ACC112 (cell line): ENCODE measurements at regions not wholly inside any gene's neighbourhood (a gene's known extent, or its start where the extent isn't known, plus 50 kb on each side); places are given as distances from the start of the nearest gene placed in this dataset.
A peak's percentile ranks its signal among the peaks of the same experiment; 100 is the strongest.

Experiments
- H2AFZ ChIP-seq: fragments of 200-600 bp; sonication (generic); one replicate; pipeline ENCODE4 v1.6.0; 2017; ENCODE audit warnings: antibody characterized with exemption, low read length; ENCODE audit not compliant: unreplicated experiment
- H3K27ac ChIP-seq: fragments of 200-600 bp; sonication (generic); 2 replicates; pipeline ENCODE4 v1.5.1; 2014; ENCODE audit warnings: low read depth, mild to moderate bottlenecking, antibody characterized with exemption, low read length, moderate library complexity
- H3K27me3 ChIP-seq: fragments of 200-600 bp; sonication (generic); 2 replicates; pipeline ENCODE4 v1.6.1; 2014; ENCODE audit warnings: mild to moderate bottlenecking, antibody characterized with exemption, low read length, moderate library complexity, mixed read lengths; ENCODE audit not compliant: insufficient read depth
- H3K36me3 ChIP-seq: fragments of 200-600 bp; sonication (generic); 2 replicates; pipeline ENCODE4 v1.6.1; 2016; ENCODE audit warnings: mild to moderate bottlenecking, antibody characterized with exemption, low read length, moderate library complexity, mixed read lengths; ENCODE audit not compliant: insufficient read depth
- H3K4me1 ChIP-seq: fragments of 200-600 bp; sonication (generic); one replicate; pipeline ENCODE4 v1.6.1; 2016; ENCODE audit warnings: low read length, mixed read lengths; ENCODE audit not compliant: insufficient read depth, unreplicated experiment, control insufficient read depth
- H3K4me3 ChIP-seq: fragments of 200-600 bp; sonication (generic); 2 replicates; pipeline ENCODE4 v1.5.1; 2014; ENCODE audit warnings: mild to moderate bottlenecking, low read depth, low read length
- H3K79me2 ChIP-seq: fragments of 200-600 bp; sonication (generic); one replicate; pipeline ENCODE4 v1.6.0; 2016; ENCODE audit warnings: low read length; ENCODE audit not compliant: control insufficient read depth, unreplicated experiment, insufficient read depth

DNA sequence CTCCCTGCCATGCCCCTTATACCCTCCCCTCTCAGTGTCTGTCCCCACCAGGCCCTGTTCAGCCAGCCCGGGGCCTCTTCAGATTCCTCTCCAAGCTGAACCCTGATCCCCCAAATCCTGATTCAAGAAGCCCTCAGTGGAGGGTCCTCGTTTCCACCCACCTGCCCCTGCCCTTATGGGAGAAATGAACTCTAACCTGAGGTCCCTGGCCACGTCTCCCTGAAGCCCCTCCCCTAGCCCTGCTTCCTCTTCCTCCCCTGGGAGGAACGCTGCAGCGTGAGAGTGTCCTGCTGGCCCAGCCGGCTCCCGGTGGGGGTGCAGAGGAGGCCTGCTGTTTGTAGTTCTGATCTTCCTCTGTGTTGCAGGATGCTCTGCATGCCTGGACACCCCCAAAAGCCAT lies 56.7 kb upstream of the GLI2 start:
- Histone ChIP-seq H3K4me3 (no peak overlapping the region), H3K4me1 (peaks cover 11% of the 10 kb centered on the region), H3K79me2 (no peaks in the 10 kb centered on the region), H3K36me3 (no peaks in the 10 kb centered on the region), H3K27ac (no peak overlapping the region), H3K27me3 (peaks cover 7% of the 10 kb centered on the region; the same call in 1 of the 2 replicates), H2AFZ (no peak overlapping the region)

GRCh38 chr2:120679526-120679925 lies 56.1 kb upstream of the GLI2 start:
- Histone ChIP-seq H3K36me3 (no peaks in the 10 kb centered on the region), H3K4me3 (no peak overlapping the region), H3K27me3 (peaks cover 7% of the 10 kb centered on the region; the same call in 1 of the 2 replicates), H3K4me1 (peaks cover 17% of the 10 kb centered on the region), H2AFZ (no peak overlapping the region), H3K79me2 (no peaks in the 10 kb centered on the region), H3K27ac (no peak overlapping the region)

DNA sequence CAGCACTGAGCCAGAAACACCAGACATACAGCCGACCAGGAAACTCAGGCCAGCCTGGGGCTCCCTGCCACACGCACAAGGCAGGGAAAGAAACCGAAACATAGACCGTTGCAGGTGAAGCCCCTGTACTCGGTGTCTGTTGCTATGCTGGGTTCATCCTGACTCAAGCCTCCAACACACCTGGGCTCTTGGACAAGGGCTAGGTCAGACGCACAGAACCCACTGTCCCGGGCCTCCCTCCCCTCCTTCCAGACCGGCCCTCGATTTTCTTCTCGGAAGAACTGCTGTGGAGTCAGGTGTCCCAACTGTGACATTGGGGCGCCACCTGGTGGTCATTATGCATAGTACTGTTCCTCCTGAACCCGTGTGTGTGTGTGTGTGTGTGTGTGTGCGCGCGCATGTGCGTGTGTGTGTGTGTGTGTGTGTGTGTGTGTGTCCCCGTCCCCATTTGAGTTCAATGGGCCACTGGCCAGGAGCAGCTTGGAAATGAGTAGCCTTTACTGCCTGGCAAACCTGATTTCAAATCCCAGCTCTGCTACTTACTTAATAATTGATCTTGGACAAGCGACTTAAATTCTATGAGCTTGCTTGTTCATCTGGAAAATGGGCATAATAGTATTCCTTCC lies 55.4 kb upstream of the GLI2 start:
- Histone ChIP-seq H3K4me3 (no peak overlapping the region), H3K4me1 (peaks cover 21% of the 10 kb centered on the region), H3K27me3 (peaks cover 7% of the 10 kb centered on the region; the same call in 1 of the 2 replicates), H2AFZ (no peak overlapping the region), H3K79me2 (no peaks in the 10 kb centered on the region), H3K36me3 (no peaks in the 10 kb centered on the region), H3K27ac (no peak overlapping the region)

GRCh38 chr2:120681181-120681580 lies 54.5 kb upstream of the GLI2 start:
- Histone ChIP-seq H2AFZ (no peak overlapping the region), H3K79me2 (no peaks in the 10 kb centered on the region), H3K27me3 (peaks cover 2% of the 10 kb centered on the region; the same call in 1 of the 2 replicates), H3K4me1 (peaks cover 21% of the 10 kb centered on the region), H3K4me3 (no peak overlapping the region), H3K27ac (no peak overlapping the region), H3K36me3 (no peaks in the 10 kb centered on the region)

DNA sequence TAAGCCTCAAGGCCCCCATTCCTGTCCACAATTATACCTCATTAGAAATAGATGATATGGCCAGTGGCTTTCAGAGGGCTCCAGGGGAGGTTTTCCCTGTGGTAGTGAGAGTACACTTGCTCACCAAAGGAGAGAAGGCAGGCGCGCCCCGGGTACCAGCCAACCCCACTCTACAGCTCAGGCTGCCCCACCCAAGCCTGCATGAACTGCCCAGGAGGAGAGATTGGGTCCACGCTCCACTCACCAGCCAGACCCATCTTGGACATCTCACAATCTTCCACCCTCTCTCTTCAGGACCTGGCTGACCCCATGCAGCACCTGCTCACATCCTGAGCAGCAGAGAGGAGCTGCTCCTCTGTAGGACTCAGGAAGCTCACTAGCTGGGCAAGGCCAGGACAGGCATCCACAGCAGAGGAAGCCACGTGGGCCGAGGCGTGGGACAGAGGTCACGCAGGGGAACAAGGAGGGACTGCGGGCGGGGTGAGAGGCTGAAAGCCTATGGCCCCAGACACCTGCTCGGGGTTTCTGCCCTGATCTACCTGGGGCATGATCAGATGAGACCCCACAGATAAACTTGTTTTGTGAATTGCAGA lies 53.9 kb upstream of the GLI2 start:
- Histone ChIP-seq H3K4me3 (no peak overlapping the region), H3K27me3 (no peaks in the 10 kb centered on the region), H3K4me1 (peaks cover 21% of the 10 kb centered on the region), H3K27ac (no peak overlapping the region), H3K79me2 (no peaks in the 10 kb centered on the region), H3K36me3 (no peaks in the 10 kb centered on the region), H2AFZ (no peak overlapping the region)

DNA sequence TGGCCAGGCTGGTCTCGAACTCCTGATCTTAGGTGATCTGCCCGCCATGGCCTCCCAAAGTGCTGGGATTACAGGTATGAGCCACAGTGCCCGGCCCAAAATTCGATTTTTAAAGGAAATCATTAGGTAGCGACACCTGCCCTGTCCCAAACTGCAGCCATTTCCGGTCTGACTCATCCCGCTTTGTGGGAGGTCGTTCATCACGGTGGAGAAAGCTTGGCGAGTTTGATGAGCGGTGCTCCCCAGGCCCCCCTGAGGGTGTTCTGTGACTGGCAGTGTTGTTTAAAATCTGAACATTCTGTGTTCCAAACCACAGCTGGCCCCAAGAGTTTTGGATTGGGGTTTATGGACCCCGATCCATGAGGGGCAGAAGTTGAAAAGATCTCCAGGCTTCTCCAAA lies 53.0 kb upstream of the GLI2 start:
- no peaks in the 10 kb centered on the region for H3K79me2 ChIP-seq

GRCh38 chr2:120683081-120683480 lies 52.6 kb upstream of the GLI2 start:
- no peak overlapping the region for H3K4me3 ChIP-seq
- H3K27me3 ChIP-seq: 0 out of 2 replicates have a peak, but pooled peaks cover 3% of the 10 kb centered on the region
- peaks cover 15% of the 10 kb centered on the region for H3K4me1 ChIP-seq
- no peaks in the 10 kb centered on the region for H3K36me3 ChIP-seq
- H3K27ac ChIP-seq: no peak overlapping the region
- no peak overlapping the region for H2AFZ ChIP-seq
- no peaks in the 10 kb centered on the region for H3K79me2 ChIP-seq

More for the DNA sequence above, 53.0 kb upstream of the GLI2 start:
- Histone ChIP-seq H2AFZ (no peak overlapping the region), H3K4me1 (peaks cover 19% of the 10 kb centered on the region), H3K4me3 (no peak overlapping the region), H3K27ac (no peak overlapping the region), H3K36me3 (no peaks in the 10 kb centered on the region), H3K27me3 (0 out of 2 replicates have a peak, but pooled peaks cover 3% of the 10 kb centered on the region)

DNA sequence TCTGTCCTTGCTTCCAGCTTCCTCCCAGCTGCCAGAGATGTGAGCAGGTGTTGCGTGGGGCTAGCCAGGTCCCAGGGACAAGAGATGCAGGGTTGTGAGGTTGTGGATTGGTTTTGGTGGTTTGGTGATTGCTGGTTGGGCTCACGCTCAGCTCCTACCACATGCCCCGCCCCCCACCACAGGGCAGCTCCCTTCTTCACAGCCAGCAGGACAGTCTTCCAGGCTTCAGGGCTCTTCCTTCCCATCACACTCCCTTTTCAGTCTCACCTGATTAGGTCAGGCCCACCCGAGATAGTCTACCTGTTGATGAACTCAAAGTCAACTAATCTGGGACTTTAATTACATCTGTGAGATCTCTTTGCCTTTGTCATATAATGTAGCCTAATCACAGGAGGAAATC lies 52.0 kb upstream of the GLI2 start:
- no peak overlapping the region for H2AFZ ChIP-seq
- H3K4me3 ChIP-seq: no peak overlapping the region
- peak overlapping the region; percentile 23 for H3K27ac ChIP-seq
- H3K4me1 ChIP-seq: peaks cover 13% of the 10 kb centered on the region
- no peaks in the 10 kb centered on the region for H3K36me3 ChIP-seq
- 0 out of 2 replicates have a peak, but pooled peaks cover 3% of the 10 kb centered on the region for H3K27me3 ChIP-seq
- H3K79me2 ChIP-seq: no peaks in the 10 kb centered on the region

DNA sequence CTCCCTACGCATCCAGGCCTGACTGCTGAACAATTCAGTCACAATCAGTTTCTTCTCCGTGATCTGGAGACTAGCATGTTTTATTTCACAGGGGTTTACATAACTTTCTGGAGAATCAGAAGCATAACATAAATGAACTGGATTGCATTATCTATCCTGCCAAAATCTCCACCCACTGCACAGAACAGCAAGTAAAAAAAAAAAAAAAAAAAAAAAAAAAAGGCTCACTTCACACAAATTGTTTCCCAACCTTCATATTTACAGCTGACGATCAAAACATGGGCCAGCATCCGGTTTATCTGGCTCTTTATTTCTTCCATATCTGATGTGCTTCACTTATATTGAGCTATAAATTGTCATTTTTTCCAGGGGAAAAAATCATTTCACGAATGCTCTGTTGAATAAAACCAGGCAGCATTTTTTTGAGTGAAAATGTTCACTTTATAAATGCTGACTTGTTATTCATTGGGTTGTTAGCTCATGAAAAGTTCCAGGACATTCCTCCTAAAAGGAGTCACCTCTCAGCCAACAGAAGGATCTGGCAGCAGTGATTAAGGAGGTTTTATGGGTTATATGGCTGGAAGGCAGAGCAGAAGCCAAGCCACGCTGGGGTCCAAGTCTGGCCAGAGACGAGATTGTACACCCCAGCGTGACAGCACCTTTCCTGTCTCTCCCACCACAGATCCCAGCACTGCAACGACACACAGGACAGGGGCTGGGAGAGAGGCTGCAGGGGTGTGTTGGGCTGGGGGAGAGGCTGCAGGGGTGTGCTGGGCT lies 51.2 kb upstream of the GLI2 start:
- Histone ChIP-seq H3K79me2 (no peaks in the 10 kb centered on the region), H3K4me3 (peak overlapping the region; percentile 32; the same call in 1 of the 2 replicates), H3K27me3 (peaks cover 7% of the 10 kb centered on the region; the same call in 1 of the 2 replicates), H2AFZ (peak overlapping the region; percentile 66), H3K4me1 (peaks cover 13% of the 10 kb centered on the region), H3K36me3 (no peaks in the 10 kb centered on the region), H3K27ac (peak overlapping the region; percentile 23)

DNA sequence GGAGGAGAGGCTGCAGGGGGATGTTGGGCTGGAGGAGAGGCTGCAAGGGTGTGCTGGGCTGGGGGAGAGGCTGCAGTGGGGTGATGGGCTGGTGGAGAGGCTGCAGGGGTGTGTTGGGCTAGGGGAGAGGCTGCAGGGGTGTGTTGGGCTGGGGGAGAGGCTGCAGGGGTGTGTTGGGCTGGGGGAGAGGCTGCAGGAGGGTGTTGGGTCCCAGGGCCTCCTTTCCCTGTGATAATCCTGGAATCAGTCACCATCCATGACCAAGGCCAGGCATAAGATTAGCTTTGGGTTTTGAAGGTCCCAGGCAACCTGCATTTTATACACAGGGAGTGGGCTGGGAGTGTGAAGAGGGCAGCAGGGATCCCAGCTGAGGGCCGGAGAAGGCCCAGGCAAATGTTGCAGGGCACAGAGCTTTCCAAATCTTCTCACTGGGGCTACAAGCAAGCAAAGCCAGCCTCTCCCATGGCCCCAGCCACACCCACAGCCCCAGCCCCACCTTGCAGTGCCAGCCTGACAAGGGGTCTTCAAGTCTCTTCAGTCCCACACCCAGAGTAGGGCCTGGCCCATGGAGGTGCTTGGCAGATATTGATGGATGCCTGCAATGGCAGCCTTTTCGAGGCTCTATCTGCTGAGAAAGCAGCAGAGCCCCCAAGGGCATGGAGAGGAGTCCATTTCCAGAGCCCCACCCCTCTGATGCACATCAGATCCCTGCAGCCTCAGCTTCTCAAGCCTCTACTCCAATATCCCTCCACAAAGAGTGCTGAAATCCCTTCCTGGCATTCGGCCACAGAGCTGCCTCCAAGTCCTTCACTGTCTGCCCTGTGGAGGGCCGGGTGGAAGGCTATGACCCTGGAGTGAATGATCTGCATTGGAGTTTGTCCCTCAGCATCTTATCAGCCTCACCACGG lies 50.3 kb upstream of the GLI2 start:
- H3K36me3 ChIP-seq: no peaks in the 10 kb centered on the region
- H3K27me3 ChIP-seq: peaks cover 7% of the 10 kb centered on the region; the same call in 1 of the 2 replicates
- H2AFZ ChIP-seq: no peak overlapping the region
- no peak overlapping the region for H3K4me3 ChIP-seq
- peaks cover 13% of the 10 kb centered on the region for H3K4me1 ChIP-seq
- no peak overlapping the region for H3K27ac ChIP-seq
- no peaks in the 10 kb centered on the region for H3K79me2 ChIP-seq
